WTC11 (cell line): ENCODE measurements at regions not wholly inside any gene's neighbourhood (a gene's known extent, or its start where the extent isn't known, plus 50 kb on each side); places are given as distances from the start of the nearest gene placed in this dataset.

Source experiments
- ATAC-seq: fragments of 200-7000 bp; cut with Tn5 transposase; 2 replicates; pipeline ENCODE4 v1.10.0; 2021; ENCODE audit warnings: mild to moderate bottlenecking, moderate library complexity
- CTCF ChIA-PET: fragments of 300-600 bp; sonication (Branson Sonifier 250); formaldehyde crosslinking; loops from one replicate; lab custom pipeline; 2021; ENCODE audit warnings: antibody characterized with exemption; lab: Charles Lee
- POLR2A ChIA-PET: fragments of 350-600 bp; sonication (Branson Sonifier 250); formaldehyde crosslinking; loops from one replicate; lab custom pipeline; 2021; ENCODE audit warnings: antibody characterized with exemption; lab: Charles Lee
- DNase-seq: peaks from one replicate; pipeline ENCODE4 v3.0.0; 2021; ENCODE audit warnings: low spot score
- H3K27ac Mint-ChIP-seq: 2 replicates; pipeline ENCODE4 v1.8.0; 2021; ENCODE audit warnings: mixed read lengths
- H3K27me3 Mint-ChIP-seq: 2 replicates; pipeline ENCODE4 v1.8.0; 2021; ENCODE audit warnings: low read depth, mild to moderate bottlenecking, moderate library complexity, mixed read lengths
- H3K36me3 Mint-ChIP-seq: 2 replicates; pipeline ENCODE4 v1.8.0; 2021; ENCODE audit warnings: mixed read lengths
- H3K4me1 Mint-ChIP-seq: 2 replicates; pipeline ENCODE4 v1.8.0; 2022; ENCODE audit warnings: mixed read lengths
- H3K4me3 Mint-ChIP-seq: 2 replicates; pipeline ENCODE4 v1.8.0; 2021; ENCODE audit warnings: mild to moderate bottlenecking, moderate library complexity, mixed read lengths
- H3K9me3 Mint-ChIP-seq: 2 replicates; pipeline ENCODE4 v1.8.0; 2021; ENCODE audit warnings: mixed read lengths
- CREB1 ChIP-seq: sonication (generic); formaldehyde crosslinking; IDR thresholded peaks from 2 replicates; pipeline ENCODE4 v1.8.0; 2023; ENCODE audit warnings: mild to moderate bottlenecking, missing genetic modification reagents
- ELF4 ChIP-seq: sonication (generic); formaldehyde crosslinking; IDR thresholded peaks from 2 replicates; pipeline ENCODE4 v1.8.1; 2022; ENCODE audit warnings: low read depth, mild to moderate bottlenecking, moderate library complexity, missing genetic modification reagents
- FOXP1 ChIP-seq: sonication (generic); formaldehyde crosslinking; IDR thresholded peaks from 2 replicates; pipeline ENCODE4 v1.8.0; 2022; ENCODE audit warnings: missing genetic modification reagents, mild to moderate bottlenecking, moderate library complexity, borderline replicate concordance
- GRHL2 ChIP-seq: fragments of 250-450 bp; sonication (Bioruptor Pico); IDR thresholded peaks from 2 replicates; pipeline ENCODE4 v1.8.0; 2022; ENCODE audit warnings: mild to moderate bottlenecking, moderate library complexity; ENCODE audit not compliant: insufficient replicate concordance, severe bottlenecking
- MYBL2 ChIP-seq: sonication (generic); formaldehyde crosslinking; IDR thresholded peaks from 2 replicates; pipeline ENCODE4 v1.8.1; 2023; ENCODE audit warnings: mild to moderate bottlenecking, moderate library complexity, missing genetic modification reagents
- NFATC4 ChIP-seq: fragments of 250-450 bp; sonication (Bioruptor Pico); IDR thresholded peaks from 2 replicates; pipeline ENCODE4 v1.9.0; 2021; ENCODE audit warnings: mild to moderate bottlenecking
- NFE2L1 ChIP-seq: sonication (generic); formaldehyde crosslinking; IDR thresholded peaks from 2 replicates; pipeline ENCODE4 v1.8.1; 2023; ENCODE audit warnings: missing genetic modification reagents
- OVOL2 ChIP-seq: fragments of 250-450 bp; sonication (Bioruptor Pico); IDR thresholded peaks from 2 replicates; pipeline ENCODE4 v1.9.0; 2021; ENCODE audit warnings: mild to moderate bottlenecking, borderline replicate concordance
- SOX15 ChIP-seq: fragments of 250-450 bp; sonication (Bioruptor Pico); IDR thresholded peaks from 2 replicates; pipeline ENCODE4 v1.9.0; 2021; ENCODE audit warnings: mild to moderate bottlenecking
- TEAD1 ChIP-seq: sonication (generic); formaldehyde crosslinking; IDR thresholded peaks from 2 replicates; pipeline ENCODE4 v1.8.0; 2022; ENCODE audit warnings: mild to moderate bottlenecking, missing genetic modification reagents
- ZBTB21 ChIP-seq: sonication (generic); formaldehyde crosslinking; IDR thresholded peaks from 2 replicates; pipeline ENCODE4 v1.8.1; 2023; ENCODE audit warnings: mild to moderate bottlenecking, missing genetic modification reagents, borderline replicate concordance
- ZNF263 ChIP-seq: sonication (generic); formaldehyde crosslinking; IDR thresholded peaks from 2 replicates; pipeline ENCODE4 v1.8.1; 2022; ENCODE audit warnings: low read depth, mild to moderate bottlenecking, moderate library complexity, missing genetic modification reagents
- ZNF317 ChIP-seq: sonication (generic); formaldehyde crosslinking; IDR thresholded peaks from 2 replicates; pipeline ENCODE4 v1.8.1; 2023; ENCODE audit warnings: low read depth, mild to moderate bottlenecking, moderate library complexity, missing genetic modification reagents, borderline replicate concordance
- ZNF396 ChIP-seq: fragments of 250-450 bp; sonication (Bioruptor Pico); IDR thresholded peaks from 2 replicates; pipeline ENCODE4 v1.8.0; 2021; ENCODE audit warnings: mild to moderate bottlenecking, moderate library complexity, borderline replicate concordance
- TF ChIP-seq, protein P1 (sequence below): sonication (generic); formaldehyde crosslinking; IDR thresholded peaks from 2 replicates; pipeline ENCODE4 v1.8.1; 2023; ENCODE audit warnings: mild to moderate bottlenecking, missing genetic modification reagents, moderate library complexity
- TF ChIP-seq, protein P2 (sequence below): fragments of 250-450 bp; sonication (Bioruptor Pico); IDR thresholded peaks from 2 replicates; pipeline ENCODE4 v1.8.0; 2021; ENCODE audit warnings: mild to moderate bottlenecking
- TF ChIP-seq, protein P3 (sequence below): sonication (generic); formaldehyde crosslinking; IDR thresholded peaks from 2 replicates; pipeline ENCODE4 v1.8.0; 2022; ENCODE audit warnings: mild to moderate bottlenecking, missing genetic modification reagents
- TF ChIP-seq, protein P4 (sequence below): sonication (generic); formaldehyde crosslinking; IDR thresholded peaks from 2 replicates; pipeline ENCODE4 v1.8.1; 2023; ENCODE audit warnings: mild to moderate bottlenecking, moderate library complexity, missing genetic modification reagents
- TF ChIP-seq, protein P5 (sequence below): sonication (generic); formaldehyde crosslinking; IDR thresholded peaks from 2 replicates; pipeline ENCODE4 v1.8.1; 2023; ENCODE audit warnings: mild to moderate bottlenecking, missing genetic modification reagents, moderate library complexity
- TF ChIP-seq, protein P6 (sequence below): sonication (generic); formaldehyde crosslinking; IDR thresholded peaks from 2 replicates; pipeline ENCODE4 v1.8.1; 2022; ENCODE audit warnings: missing genetic modification reagents, borderline replicate concordance
- TF ChIP-seq, protein P7 (sequence below): sonication (generic); formaldehyde crosslinking; IDR thresholded peaks from 2 replicates; pipeline ENCODE4 v1.8.0; 2022; ENCODE audit warnings: missing genetic modification reagents
- TF ChIP-seq, protein P8 (sequence below): fragments of 250-450 bp; sonication (Bioruptor Pico); IDR thresholded peaks from 2 replicates; pipeline ENCODE4 v2.1.2; 2022; ENCODE audit warnings: mild to moderate bottlenecking, moderate library complexity

DNA sequence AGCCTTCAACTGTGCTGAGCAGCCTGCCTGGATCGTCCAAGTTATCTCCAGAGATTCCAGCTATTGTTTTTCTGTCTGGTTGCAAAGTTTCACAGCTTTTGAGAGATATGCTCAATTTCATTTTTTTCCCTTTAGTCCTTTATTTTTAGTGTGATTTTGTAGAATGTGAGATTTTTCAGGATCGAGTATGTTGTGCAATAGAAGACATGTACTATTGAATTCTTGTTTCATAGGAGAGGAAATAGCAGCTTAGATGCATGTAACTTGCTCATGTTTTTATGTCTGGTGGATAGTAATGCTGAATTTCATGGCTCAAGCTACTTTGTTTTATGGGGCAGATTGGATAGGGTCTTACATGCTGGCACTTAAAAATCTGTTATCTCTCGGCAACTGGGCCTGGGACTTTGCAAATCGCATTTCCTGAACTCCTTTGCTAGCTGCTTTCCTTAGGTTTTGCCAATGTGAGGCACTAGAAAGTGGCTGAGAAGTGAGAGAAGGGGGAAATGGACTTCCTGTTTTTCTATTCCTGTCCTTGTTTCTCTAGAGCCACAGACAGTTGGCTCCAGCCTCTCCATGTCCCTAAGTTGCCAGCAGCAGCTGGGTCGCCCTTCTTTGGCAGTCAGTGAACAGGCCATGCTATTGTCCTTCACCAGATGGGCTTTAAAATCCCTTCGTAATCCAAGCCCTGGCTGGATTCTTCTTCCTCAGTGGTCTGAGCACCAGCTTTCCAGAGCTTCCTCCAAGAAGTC lies 101.4 kb upstream of the PDE4B start:
- ChIA-PET POLR2A (interaction anchor here (0.9 kb wide), 1 partner anchor 12 kb away, joined by 3 read pairs; no protein-coding TSS in a partner anchor), CTCF (interaction anchor here (1.0 to 1.8 kb wide), 3 partner anchors 232 to 260 kb away, joined by 3 to 6 read pairs (median 5); no protein-coding TSS in a partner anchor)
- Mint-ChIP-seq H3K4me3 (no peak overlapping the region), H3K9me3 (peaks cover 7% of the 10 kb centered on the region), H3K36me3 (peaks cover 6% of the 10 kb centered on the region), H3K27me3 (peaks cover 5% of the 10 kb centered on the region; the same call in 1 of the 2 replicates), H3K4me1 (peaks cover 8% of the 10 kb centered on the region), H3K27ac (no peak overlapping the region)
- TF ChIP-seq, protein P1, sequence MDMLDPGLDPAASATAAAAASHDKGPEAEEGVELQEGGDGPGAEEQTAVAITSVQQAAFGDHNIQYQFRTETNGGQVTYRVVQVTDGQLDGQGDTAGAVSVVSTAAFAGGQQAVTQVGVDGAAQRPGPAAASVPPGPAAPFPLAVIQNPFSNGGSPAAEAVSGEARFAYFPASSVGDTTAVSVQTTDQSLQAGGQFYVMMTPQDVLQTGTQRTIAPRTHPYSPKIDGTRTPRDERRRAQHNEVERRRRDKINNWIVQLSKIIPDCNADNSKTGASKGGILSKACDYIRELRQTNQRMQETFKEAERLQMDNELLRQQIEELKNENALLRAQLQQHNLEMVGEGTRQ (CRISPR knock-in tag), result no peak
- no peak for TF ChIP-seq FOXP1 (CRISPR knock-in tag)
- TF ChIP-seq, protein P2, sequence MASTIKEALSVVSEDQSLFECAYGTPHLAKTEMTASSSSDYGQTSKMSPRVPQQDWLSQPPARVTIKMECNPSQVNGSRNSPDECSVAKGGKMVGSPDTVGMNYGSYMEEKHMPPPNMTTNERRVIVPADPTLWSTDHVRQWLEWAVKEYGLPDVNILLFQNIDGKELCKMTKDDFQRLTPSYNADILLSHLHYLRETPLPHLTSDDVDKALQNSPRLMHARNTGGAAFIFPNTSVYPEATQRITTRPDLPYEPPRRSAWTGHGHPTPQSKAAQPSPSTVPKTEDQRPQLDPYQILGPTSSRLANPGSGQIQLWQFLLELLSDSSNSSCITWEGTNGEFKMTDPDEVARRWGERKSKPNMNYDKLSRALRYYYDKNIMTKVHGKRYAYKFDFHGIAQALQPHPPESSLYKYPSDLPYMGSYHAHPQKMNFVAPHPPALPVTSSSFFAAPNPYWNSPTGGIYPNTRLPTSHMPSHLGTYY (CRISPR knock-in tag), result no peak
- no peak for TF ChIP-seq SOX15
- no peak for TF ChIP-seq NFE2L1 (CRISPR knock-in tag)
- no peak for TF ChIP-seq MYBL2 (CRISPR knock-in tag)
- TF ChIP-seq ZNF317 (CRISPR knock-in tag), result no peak
- TF ChIP-seq ZBTB21 (CRISPR knock-in tag), result no peak
- TF ChIP-seq, protein P3, sequence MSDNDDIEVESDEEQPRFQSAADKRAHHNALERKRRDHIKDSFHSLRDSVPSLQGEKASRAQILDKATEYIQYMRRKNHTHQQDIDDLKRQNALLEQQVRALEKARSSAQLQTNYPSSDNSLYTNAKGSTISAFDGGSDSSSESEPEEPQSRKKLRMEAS (CRISPR knock-in tag), result no peak
- TF ChIP-seq NFATC4 (CRISPR knock-in tag), result no peak
- TF ChIP-seq ELF4 (CRISPR knock-in tag), result no peak
- no peak for DNase-seq
- no peak for ATAC-seq

DNA sequence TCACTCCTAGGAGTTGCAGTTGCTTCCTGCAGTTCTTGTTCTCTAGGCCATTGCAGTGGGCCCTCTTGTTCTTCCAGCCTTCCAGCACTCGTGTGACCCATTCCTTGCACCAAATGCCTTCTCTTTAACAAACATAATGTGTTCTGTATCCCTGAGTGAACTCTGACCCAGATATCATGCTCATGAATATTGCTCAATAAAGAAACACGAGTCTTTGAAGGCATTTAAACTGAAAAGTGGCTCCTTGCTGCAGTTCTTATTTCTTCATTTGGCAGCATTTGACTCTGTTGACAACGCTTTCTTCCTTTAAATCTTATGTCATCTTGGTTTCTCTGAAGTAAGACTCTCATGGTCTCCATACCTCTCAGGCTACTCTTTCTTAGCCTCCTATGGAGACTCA lies 100.7 kb upstream of the PDE4B start:
- Mint-ChIP-seq H3K9me3 (peaks cover under 1% of the 10 kb centered on the region; the same call in 1 of the 2 replicates), H3K4me3 (no peak overlapping the region), H3K4me1 (peaks cover 6% of the 10 kb centered on the region), H3K36me3 (peaks cover under 1% of the 10 kb centered on the region; the same call in 1 of the 2 replicates), H3K27me3 (peaks cover under 1% of the 10 kb centered on the region; the same call in 1 of the 2 replicates), H3K27ac (no peak overlapping the region)
- DNase-seq, result no peak
- ChIA-PET CTCF (interaction anchor here (1.1 to 1.8 kb wide), 2 partner anchors 243 to 261 kb away, joined by 5 to 6 read pairs; no protein-coding TSS in a partner anchor), POLR2A (interaction anchor here (0.9 kb wide), 1 partner anchor 11 kb away, joined by 3 read pairs; no protein-coding TSS in a partner anchor)
- no peak for ATAC-seq
- no peak for TF ChIP-seq MYBL2 (CRISPR knock-in tag)
- TF ChIP-seq ZNF396, result no peak
- TF ChIP-seq, protein P4, sequence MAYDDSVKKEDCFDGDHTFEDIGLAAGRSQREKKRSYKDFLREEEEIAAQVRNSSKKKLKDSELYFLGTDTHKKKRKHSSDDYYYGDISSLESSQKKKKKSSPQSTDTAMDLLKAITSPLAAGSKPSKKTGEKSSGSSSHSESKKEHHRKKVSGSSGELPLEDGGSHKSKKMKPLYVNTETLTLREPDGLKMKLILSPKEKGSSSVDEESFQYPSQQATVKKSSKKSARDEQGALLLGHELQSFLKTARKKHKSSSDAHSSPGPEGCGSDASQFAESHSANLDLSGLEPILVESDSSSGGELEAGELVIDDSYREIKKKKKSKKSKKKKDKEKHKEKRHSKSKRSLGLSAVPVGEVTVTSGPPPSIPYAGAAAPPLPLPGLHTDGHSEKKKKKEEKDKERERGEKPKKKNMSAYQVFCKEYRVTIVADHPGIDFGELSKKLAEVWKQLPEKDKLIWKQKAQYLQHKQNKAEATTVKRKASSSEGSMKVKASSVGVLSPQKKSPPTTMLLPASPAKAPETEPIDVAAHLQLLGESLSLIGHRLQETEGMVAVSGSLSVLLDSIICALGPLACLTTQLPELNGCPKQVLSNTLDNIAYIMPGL (CRISPR knock-in tag), result no peak
- TF ChIP-seq ZNF263, result no peak
- TF ChIP-seq, protein P5, sequence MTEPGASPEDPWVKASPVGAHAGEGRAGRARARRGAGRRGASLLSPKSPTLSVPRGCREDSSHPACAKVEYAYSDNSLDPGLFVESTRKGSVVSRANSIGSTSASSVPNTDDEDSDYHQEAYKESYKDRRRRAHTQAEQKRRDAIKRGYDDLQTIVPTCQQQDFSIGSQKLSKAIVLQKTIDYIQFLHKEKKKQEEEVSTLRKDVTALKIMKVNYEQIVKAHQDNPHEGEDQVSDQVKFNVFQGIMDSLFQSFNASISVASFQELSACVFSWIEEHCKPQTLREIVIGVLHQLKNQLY (CRISPR knock-in tag), result no peak
- TF ChIP-seq OVOL2, result no peak
- no peak for TF ChIP-seq GRHL2 (CRISPR knock-in tag)
- TF ChIP-seq, protein P6, sequence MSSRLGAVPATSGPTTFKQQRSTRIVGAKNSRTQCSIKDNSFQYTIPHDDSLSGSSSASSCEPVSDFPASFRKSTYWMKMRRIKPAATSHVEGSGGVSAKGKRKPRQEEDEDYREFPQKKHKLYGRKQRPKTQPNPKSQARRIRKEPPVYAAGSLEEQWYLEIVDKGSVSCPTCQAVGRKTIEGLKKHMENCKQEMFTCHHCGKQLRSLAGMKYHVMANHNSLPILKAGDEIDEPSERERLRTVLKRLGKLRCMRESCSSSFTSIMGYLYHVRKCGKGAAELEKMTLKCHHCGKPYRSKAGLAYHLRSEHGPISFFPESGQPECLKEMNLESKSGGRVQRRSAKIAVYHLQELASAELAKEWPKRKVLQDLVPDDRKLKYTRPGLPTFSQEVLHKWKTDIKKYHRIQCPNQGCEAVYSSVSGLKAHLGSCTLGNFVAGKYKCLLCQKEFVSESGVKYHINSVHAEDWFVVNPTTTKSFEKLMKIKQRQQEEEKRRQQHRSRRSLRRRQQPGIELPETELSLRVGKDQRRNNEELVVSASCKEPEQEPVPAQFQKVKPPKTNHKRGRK (CRISPR knock-in tag), result no peak
- TF ChIP-seq, protein P7, sequence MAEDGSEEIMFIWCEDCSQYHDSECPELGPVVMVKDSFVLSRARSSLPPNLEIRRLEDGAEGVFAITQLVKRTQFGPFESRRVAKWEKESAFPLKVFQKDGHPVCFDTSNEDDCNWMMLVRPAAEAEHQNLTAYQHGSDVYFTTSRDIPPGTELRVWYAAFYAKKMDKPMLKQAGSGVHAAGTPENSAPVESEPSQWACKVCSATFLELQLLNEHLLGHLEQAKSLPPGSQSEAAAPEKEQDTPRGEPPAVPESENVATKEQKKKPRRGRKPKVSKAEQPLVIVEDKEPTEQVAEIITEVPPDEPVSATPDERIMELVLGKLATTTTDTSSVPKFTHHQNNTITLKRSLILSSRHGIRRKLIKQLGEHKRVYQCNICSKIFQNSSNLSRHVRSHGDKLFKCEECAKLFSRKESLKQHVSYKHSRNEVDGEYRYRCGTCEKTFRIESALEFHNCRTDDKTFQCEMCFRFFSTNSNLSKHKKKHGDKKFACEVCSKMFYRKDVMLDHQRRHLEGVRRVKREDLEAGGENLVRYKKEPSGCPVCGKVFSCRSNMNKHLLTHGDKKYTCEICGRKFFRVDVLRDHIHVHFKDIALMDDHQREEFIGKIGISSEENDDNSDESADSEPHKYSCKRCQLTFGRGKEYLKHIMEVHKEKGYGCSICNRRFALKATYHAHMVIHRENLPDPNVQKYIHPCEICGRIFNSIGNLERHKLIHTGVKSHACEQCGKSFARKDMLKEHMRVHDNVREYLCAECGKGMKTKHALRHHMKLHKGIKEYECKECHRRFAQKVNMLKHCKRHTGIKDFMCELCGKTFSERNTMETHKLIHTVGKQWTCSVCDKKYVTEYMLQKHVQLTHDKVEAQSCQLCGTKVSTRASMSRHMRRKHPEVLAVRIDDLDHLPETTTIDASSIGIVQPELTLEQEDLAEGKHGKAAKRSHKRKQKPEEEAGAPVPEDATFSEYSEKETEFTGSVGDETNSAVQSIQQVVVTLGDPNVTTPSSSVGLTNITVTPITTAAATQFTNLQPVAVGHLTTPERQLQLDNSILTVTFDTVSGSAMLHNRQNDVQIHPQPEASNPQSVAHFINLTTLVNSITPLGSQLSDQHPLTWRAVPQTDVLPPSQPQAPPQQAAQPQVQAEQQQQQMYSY (CRISPR knock-in tag), result no peak
- no peak for TF ChIP-seq TEAD1 (CRISPR knock-in tag)
- no peak for TF ChIP-seq CREB1 (CRISPR knock-in tag)
- TF ChIP-seq, protein P8, sequence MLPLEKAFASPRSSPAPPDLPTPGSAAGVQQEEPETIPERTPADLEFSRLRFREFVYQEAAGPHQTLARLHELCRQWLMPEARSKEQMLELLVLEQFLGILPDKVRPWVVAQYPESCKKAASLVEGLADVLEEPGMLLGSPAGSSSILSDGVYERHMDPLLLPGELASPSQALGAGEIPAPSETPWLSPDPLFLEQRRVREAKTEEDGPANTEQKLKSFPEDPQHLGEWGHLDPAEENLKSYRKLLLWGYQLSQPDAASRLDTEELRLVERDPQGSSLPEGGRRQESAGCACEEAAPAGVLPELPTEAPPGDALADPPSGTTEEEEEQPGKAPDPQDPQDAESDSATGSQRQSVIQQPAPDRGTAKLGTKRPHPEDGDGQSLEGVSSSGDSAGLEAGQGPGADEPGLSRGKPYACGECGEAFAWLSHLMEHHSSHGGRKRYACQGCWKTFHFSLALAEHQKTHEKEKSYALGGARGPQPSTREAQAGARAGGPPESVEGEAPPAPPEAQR (CRISPR knock-in tag), result no peak
